Tibial nerve (tissue), 4 donors: ENCODE measurements at regions not wholly inside any gene's neighbourhood (a gene's known extent, or its start where the extent isn't known, plus 50 kb on each side); places are given as distances from the start of the nearest gene placed in this dataset.

ENCODE experiments used
- DNase-seq, 2 donors: peaks; one replicate each; pipeline ENCODE4 v3.0.0-alpha.2; 2019; ENCODE audit warnings: low spot score in 2 of 2
- H3K27ac ChIP-seq, 4 donors: fragments of 200-600 bp; sonication (generic) in 3 of 4; one replicate each; pipeline ENCODE4 v1.5.1; 2017 to 2019; ENCODE audit warnings: mild to moderate bottlenecking in 1 of 4
- H3K27me3 ChIP-seq, 2 donors: fragments of 200-600 bp; sonication (generic) in 1 of 2; one replicate each; pipeline versions ENCODE4 v1.5.1 to v1.6.0; 2017 to 2019
- H3K36me3 ChIP-seq, 3 donors: fragments of 200-600 bp; sonication (generic); one replicate each; pipeline ENCODE4 v1.5.1; 2018 to 2019
- H3K4me1 ChIP-seq, 4 donors: fragments of 200-600 bp; sonication (generic) in 3 of 4; one replicate each; pipeline ENCODE4 v1.5.1; 2017 to 2019
- H3K4me3 ChIP-seq, 4 donors: fragments of 200-600 bp; sonication (generic) in 3 of 4; one replicate each; pipeline ENCODE4 v1.5.1; 2017 to 2019; ENCODE audit warnings: mild to moderate bottlenecking in 1 of 4, moderate library complexity in 1 of 4
- H3K9me3 ChIP-seq, 4 donors: fragments of 200-600 bp; sonication (generic) in 3 of 4; one replicate each; pipeline ENCODE4 v1.5.1; 2017 to 2019
- CTCF ChIP-seq, 5 experiments: fragments of 200-600 bp in 3 of 5; fragments of 450-650 bp in 2 of 5; sonication (generic) in 3 of 5; IDR thresholded peaks; one replicate each; pipeline ENCODE4 v1.5.1; 2016 to 2019; ENCODE audit warnings: antibody characterized with exemption in 5 of 5, mild to moderate bottlenecking in 3 of 5, moderate library complexity in 2 of 5
- EP300 ChIP-seq, 2 donors: sonication (generic); formaldehyde crosslinking; IDR thresholded peaks; one replicate each; pipeline ENCODE4 v1.6.1; 2017; ENCODE audit warnings: antibody characterized with exemption in 2 of 2, mild to moderate bottlenecking in 1 of 2
- POLR2A ChIP-seq, 2 donors: fragments of 450-650 bp; IDR thresholded peaks; one replicate each; pipeline ENCODE4 v1.6.1; 2017; ENCODE audit warnings: antibody characterized with exemption in 2 of 2, mild to moderate bottlenecking in 2 of 2, moderate library complexity in 2 of 2
- WGBS, 2 donors: methylation state at CpG; one replicate each; pipeline ENCODE4 v1.1.5; 2018; 5-methylcytosine and 5-hydroxymethylcytosine counted together

GRCh38 chr11:96707273-96707672, 317.5 kb downstream of the JRKL start:
- Histone ChIP-seq H3K36me3 (no peaks in the 10 kb centered on the region), H3K9me3 (no peaks in the 10 kb centered on the region), H3K4me3 (no peak overlapping the region), H3K27ac (no peak overlapping the region), H3K4me1 (no peaks in the 10 kb centered on the region), H3K27me3 (no peaks in the 10 kb centered on the region)
- DNase-seq, result no peak
- TF ChIP-seq CTCF (IDR thresholded peaks at IDR 0.05) (no peak), EP300 (IDR thresholded peaks at IDR 0.05) (no peak), POLR2A (IDR thresholded peaks at IDR 0.05) (no peak)

- no peaks in the 10 kb centered on the region for H3K4me1 ChIP-seq
- H3K27ac ChIP-seq, result no peak overlapping the region
- no peaks in the 10 kb centered on the region for H3K36me3 ChIP-seq
- TF ChIP-seq POLR2A (IDR thresholded peaks at IDR 0.05), result no peak
- no peak for TF ChIP-seq EP300 (IDR thresholded peaks at IDR 0.05)
- TF ChIP-seq CTCF (IDR thresholded peaks at IDR 0.05), result no peak
- H3K9me3 ChIP-seq, result no peaks in the 10 kb centered on the region
- WGBS, 2 donors, result 68% methylated on average over 4 of the region's 4 CpGs
- H3K27me3 ChIP-seq, result no peaks in the 10 kb centered on the region
- H3K4me3 ChIP-seq, result no peak overlapping the region
- DNase-seq, result no peak
Measured at GRCh38 chr11:96708219-96708878, 318.5 kb downstream of the JRKL start.

DNA sequence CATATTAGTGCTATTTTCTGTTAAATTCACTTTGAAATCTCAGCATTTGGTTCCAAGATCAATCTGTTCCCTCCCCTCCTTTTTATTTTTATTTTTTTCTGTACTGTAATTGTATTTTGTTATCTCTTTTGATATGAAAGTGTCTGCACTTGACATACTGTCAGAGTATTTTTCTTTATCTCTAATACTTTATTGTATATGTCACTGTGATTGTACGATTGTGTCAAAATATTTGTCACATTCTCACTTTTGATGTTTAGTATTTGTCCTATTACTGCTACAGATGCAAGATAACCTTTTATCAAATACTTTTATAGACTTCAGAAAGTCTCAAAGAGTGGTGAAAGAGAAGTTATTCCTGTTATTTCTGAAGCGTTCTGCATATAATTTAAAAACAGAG, 323.5 kb downstream of the JRKL start:
- TF ChIP-seq CTCF (IDR thresholded peaks at IDR 0.05) (no peak), EP300 (IDR thresholded peaks at IDR 0.05) (no peak), POLR2A (IDR thresholded peaks at IDR 0.05) (no peak)
- no peak overlapping the region for H3K4me3 ChIP-seq
- no peaks in the 10 kb centered on the region for H3K9me3 ChIP-seq
- H3K27me3 ChIP-seq, result no peaks in the 10 kb centered on the region
- no peak overlapping the region for H3K27ac ChIP-seq
- no peaks in the 10 kb centered on the region for H3K36me3 ChIP-seq
- DNase-seq, result no peak
- WGBS, 2 donors, result 65 to 75% methylated on average over 2 of the region's 2 CpGs
- H3K4me1 ChIP-seq, result no peaks in the 10 kb centered on the region

DNA sequence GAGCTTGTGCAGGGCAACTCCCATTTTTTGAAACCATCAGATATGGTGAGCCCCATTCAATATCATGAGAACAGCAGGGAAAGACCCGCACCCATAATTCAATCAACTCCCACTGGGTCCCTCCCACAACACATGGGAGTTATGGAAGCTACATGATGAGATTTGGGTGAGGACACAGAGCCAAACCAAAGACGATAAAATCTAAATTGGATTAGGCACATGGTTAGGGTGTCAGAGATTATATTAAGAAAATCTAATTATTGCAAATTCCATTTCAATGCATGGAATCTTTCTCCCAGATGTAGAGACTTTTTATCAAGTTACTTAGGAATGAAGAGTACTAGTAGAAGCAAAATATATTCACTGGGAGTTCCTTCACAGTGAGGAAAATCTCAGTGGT, 324.9 kb downstream of the JRKL start:
- 87 to 92% methylated on average over 2 of the region's 2 CpGs for WGBS, 2 donors
- TF ChIP-seq POLR2A (IDR thresholded peaks at IDR 0.05) (no peak), EP300 (IDR thresholded peaks at IDR 0.05) (no peak), CTCF (IDR thresholded peaks at IDR 0.05) (no peak)
- DNase-seq, result no peak

DNA sequence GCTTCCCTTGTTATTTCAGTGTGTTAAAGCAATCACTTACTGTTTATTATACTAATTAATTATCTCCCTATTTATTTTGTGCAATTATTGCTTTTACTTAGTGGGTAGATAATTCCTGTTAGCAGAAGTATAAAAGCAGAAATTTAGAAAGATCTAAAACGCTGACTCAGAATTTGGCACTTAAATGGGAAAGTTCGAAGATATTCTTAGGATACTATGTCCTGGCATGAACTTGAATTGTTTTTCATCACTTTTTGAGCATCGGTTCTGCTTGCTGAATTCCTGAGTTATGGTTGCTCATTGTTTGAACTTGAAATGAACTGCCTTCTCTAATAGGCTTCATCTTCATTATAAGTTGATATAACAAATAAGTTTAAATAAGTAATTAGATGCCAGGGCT, 325.4 kb downstream of the JRKL start:
- WGBS, 2 donors, result 41 to 42% methylated on average over 3 of the region's 3 CpGs
- Histone ChIP-seq H3K27ac (no peak overlapping the region), H3K4me3 (no peak overlapping the region), H3K9me3 (no peaks in the 10 kb centered on the region), H3K4me1 (no peaks in the 10 kb centered on the region), H3K36me3 (no peaks in the 10 kb centered on the region), H3K27me3 (no peaks in the 10 kb centered on the region)
- DNase-seq, result no peak
- TF ChIP-seq POLR2A (IDR thresholded peaks at IDR 0.05), result no peak
- no peak for TF ChIP-seq EP300 (IDR thresholded peaks at IDR 0.05)
- TF ChIP-seq CTCF (IDR thresholded peaks at IDR 0.05), result no peak

More for the DNA sequence above, 324.9 kb downstream of the JRKL start:
- Histone ChIP-seq H3K4me3 (no peak overlapping the region), H3K4me1 (no peaks in the 10 kb centered on the region), H3K27me3 (no peaks in the 10 kb centered on the region), H3K36me3 (no peaks in the 10 kb centered on the region), H3K9me3 (no peaks in the 10 kb centered on the region), H3K27ac (no peak overlapping the region)
